Neuron (in vitro differentiated cells): ENCODE measurements at regions not wholly inside any gene's neighbourhood (a gene's known extent, or its start where the extent isn't known, plus 50 kb on each side); places are given as distances from the start of the nearest gene placed in this dataset.

Experiments used
- H2AFZ ChIP-seq: one replicate; pipeline ENCODE4 v1.6.1; 2013; ENCODE audit warnings: low read depth, mild to moderate bottlenecking, inconsistent platforms, low read length, moderate library complexity
- H3K27me3 ChIP-seq: one replicate; pipeline ENCODE4 v1.6.1; 2013; ENCODE audit warnings: low read length; ENCODE audit not compliant: insufficient read depth
- H3K36me3 ChIP-seq: one replicate; pipeline ENCODE4 v1.6.1; 2013; ENCODE audit warnings: low read length; ENCODE audit not compliant: insufficient read depth
- H3K4me1 ChIP-seq: one replicate; pipeline ENCODE4 v1.6.1; 2013; ENCODE audit warnings: low read length; ENCODE audit not compliant: insufficient read depth
- H3K4me3 ChIP-seq: 2 replicates; pipeline ENCODE4 v1.5.1; 2013; ENCODE audit warnings: mild to moderate bottlenecking, low read length, moderate library complexity
- H3K9me3 ChIP-seq: one replicate; pipeline ENCODE4 v1.6.1; 2013; ENCODE audit warnings: low read length

DNA sequence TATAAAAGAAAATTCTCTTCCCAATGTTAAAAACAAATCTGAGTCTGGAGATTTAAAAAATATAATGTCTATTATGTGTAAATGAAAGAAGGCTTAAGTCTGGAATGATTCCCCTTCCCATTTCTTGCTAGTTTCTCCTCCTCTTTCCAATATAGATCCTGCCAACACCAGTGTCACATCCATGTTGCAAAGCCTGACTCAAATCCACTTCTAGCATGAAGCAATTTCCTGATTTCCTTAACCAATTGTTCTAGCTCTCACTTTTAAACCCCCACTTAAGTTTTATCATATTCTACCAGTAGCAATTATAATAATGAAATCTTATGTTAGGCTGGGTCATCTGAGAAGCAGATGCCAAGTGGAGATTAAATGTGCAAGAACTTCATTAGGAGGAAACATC lies 100.1 kb upstream of the SEC61G start:
- peaks cover 8% of the 10 kb centered on the region for H3K4me1 ChIP-seq
- H3K4me3 ChIP-seq: no peak overlapping the region
- peaks cover 2% of the 10 kb centered on the region for H3K9me3 ChIP-seq
- H3K27me3 ChIP-seq: peaks cover 2% of the 10 kb centered on the region
- H2AFZ ChIP-seq: no peak overlapping the region
- no peaks in the 10 kb centered on the region for H3K36me3 ChIP-seq

DNA sequence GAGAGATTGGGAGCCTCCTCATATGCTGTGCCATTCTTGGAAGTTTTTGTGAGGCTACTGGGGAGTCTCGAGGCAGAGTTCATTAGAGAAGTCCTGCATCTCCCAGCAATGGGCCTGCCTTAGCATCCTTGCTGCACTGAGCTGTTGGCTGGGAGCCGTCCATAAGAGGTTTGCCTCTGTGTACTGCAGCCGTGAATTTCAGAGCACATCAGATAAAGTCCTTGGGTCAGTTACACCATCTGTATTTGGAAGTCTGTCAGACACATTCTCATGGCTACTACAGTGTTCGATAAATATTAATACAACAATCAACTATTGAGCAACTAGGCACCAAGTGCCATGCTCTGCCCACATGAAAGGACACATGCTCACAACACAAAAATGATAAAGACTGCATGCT lies 100.5 kb upstream of the SEC61G start:
- no peak overlapping the region for H2AFZ ChIP-seq
- H3K36me3 ChIP-seq: no peaks in the 10 kb centered on the region
- H3K4me1 ChIP-seq: peaks cover 8% of the 10 kb centered on the region
- no peak overlapping the region for H3K4me3 ChIP-seq
- peaks cover 2% of the 10 kb centered on the region for H3K27me3 ChIP-seq
- peaks cover 2% of the 10 kb centered on the region for H3K9me3 ChIP-seq

DNA sequence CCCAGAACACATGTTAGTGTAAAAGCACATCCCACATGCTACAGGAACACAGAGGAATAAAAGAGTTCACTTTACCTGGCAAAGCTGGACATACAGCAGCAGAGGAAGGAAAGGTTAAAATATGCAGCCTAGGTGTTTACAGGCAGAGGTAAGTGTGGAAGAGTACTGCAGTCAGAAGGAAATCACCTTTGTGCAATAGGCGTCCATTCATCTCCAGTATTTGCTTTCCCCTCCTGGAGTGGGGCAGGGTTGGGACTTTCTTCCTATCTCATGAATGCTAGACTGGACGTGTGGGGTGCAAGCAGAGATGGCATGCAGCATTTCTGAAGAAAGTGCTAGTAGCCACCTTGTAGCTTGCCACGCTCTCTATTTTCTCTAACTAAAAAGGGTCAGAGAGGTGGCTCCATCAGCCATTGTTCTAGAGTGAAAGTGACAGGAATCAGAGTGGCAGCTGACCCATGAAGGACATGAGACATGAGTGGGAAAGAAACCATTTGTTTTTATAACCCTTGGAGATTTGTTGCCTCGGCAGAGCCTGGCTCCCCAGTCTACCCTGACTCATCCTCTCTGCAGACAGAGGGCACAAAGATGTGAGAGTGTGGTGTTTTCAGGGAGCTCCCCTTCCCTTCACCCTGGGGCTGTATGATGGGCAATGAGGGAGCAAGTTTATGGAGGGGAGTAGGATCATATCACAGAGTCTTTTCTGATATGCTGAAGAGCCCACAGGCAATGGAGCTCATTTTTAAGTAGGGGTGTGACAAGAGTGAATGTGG lies 101.2 kb upstream of the SEC61G start:
- no peak overlapping the region for H2AFZ ChIP-seq
- peaks cover 2% of the 10 kb centered on the region for H3K9me3 ChIP-seq
- H3K4me3 ChIP-seq: no peak overlapping the region
- peaks cover 8% of the 10 kb centered on the region for H3K4me1 ChIP-seq
- no peaks in the 10 kb centered on the region for H3K36me3 ChIP-seq
- peaks cover 2% of the 10 kb centered on the region for H3K27me3 ChIP-seq

DNA sequence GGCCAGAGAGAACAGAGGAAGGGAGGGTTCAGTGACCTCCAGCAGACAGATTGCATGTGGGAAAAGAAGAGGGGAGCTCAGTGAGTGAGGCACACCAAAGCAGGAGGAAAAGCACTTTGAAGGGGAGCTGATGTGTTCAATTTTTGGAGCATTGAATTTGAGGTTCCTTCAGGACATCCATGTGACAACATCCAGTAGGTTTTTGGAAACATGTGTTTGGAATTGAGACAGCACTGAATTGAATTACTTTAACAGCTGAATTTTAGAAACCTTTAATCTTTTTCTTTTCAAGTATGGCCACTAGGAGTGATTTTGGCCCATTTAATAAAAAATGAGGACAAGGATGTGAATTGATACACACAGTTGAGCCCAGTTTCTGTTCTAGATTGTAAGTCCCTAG lies 101.8 kb upstream of the SEC61G start:
- peaks cover 2% of the 10 kb centered on the region for H3K27me3 ChIP-seq
- no peak overlapping the region for H2AFZ ChIP-seq
- peaks cover 2% of the 10 kb centered on the region for H3K9me3 ChIP-seq
- H3K4me3 ChIP-seq: no peak overlapping the region
- H3K36me3 ChIP-seq: no peaks in the 10 kb centered on the region
- H3K4me1 ChIP-seq: peaks cover 8% of the 10 kb centered on the region

DNA sequence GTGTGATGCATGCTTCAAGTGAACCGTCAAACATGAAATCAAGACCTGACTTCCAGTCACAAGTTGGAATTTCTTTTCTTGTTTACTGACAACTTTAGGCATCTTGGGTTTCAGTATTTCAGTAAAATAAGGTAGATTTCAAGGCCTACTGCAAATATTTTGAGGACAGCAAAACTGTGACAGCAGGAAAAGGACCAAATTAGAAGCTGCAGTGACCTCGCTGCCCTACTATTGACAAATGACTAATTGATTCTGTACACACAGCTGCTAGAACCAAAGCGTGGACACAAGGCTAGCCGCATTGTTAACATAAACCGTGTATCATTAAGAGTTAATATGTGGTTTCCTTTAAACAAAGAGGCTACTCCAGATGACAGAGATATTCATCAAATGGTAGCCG lies 105.7 kb upstream of the SEC61G start:
- Histone ChIP-seq H3K27me3 (peaks cover 3% of the 10 kb centered on the region), H2AFZ (no peak overlapping the region), H3K36me3 (no peaks in the 10 kb centered on the region), H3K9me3 (no peaks in the 10 kb centered on the region), H3K4me1 (peaks cover 5% of the 10 kb centered on the region), H3K4me3 (no peak overlapping the region)

DNA sequence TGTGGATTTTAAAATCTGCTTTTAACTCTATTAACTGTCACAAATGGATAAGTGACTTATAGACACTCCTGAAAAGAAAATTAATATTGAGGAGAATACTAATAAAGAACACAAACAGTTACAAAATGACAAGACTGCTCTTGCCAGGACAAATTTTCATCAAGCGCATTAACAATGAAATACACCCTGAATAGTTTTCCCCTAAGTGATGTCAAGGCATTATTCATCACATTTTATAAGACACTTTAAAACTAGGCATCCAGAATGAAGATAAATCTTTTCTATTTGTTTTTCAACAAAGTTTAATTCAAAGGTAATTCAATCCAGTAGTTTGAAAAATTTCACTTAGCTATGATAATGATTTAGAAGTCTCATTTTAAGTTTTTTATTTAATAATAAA lies 110.5 kb upstream of the SEC61G start:
- H3K4me3 ChIP-seq: no peak overlapping the region
- peaks cover 3% of the 10 kb centered on the region for H3K27me3 ChIP-seq
- H3K36me3 ChIP-seq: no peaks in the 10 kb centered on the region
- no peak overlapping the region for H2AFZ ChIP-seq
- H3K9me3 ChIP-seq: no peaks in the 10 kb centered on the region
- no peaks in the 10 kb centered on the region for H3K4me1 ChIP-seq

DNA sequence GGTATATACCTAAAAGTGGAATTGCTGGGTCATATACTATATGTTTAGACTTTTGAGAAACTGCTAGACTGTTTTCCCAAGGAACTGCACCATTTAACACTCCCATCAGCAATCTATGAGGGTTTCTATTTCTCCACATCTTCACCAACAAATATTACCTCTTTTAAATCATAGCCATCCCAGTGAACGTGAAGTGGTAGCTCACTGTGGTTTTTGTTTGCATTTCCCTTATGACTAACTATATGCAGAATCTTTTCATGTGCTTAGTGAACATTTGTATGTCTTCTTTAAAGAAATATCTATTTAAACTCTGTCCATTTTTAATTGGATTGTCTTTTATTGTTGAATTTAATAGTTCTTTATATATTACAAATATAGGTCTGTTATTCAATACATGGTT lies 115.8 kb upstream of the SEC61G start:
- no peak overlapping the region for H3K4me3 ChIP-seq
- no peaks in the 10 kb centered on the region for H3K27me3 ChIP-seq
- H3K9me3 ChIP-seq: no peaks in the 10 kb centered on the region
- no peaks in the 10 kb centered on the region for H3K36me3 ChIP-seq
- H3K4me1 ChIP-seq: no peaks in the 10 kb centered on the region
- no peak overlapping the region for H2AFZ ChIP-seq

DNA sequence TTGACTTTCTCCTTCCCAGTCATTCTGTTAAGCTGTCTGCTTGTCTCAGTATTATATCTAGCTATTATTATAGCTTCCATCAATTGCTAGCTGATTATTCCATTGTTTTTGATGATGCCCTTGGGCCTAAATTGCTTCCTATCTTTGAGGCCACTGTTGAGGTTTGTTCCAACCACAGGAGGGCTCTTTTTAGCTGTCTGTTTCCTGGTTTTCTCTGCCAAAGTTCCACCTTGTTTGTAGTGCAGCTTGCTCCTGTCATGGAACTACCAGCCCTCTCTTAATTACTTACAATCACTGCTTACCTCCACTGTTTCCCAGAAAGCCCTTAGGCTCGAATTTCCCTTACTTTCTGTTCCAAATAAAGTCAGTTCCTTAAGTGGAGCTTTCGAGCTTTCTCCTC lies 118.7 kb upstream of the SEC61G start:
- H3K36me3 ChIP-seq: no peaks in the 10 kb centered on the region

DNA sequence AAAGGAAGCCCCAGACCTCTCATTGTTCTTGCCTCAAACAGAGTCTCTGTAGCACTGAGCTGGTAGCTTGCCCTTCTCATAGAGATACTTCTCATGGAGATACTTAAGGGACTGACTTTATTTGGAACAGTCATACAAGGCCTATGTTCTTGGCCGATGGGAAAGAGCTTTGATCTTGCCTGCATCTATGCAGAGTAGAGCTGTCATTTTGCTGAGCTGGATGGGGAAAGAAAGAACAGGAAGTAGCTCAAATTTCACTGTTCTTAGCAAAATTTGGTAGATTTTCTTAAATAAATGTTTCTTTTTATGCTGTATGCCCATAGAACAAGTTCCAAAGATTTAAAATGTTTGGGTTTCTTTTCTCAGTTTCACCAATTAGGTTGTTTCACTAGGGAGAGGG lies 119.3 kb upstream of the SEC61G start:
- no peak overlapping the region for H2AFZ ChIP-seq
- H3K4me3 ChIP-seq: no peak overlapping the region
- H3K36me3 ChIP-seq: no peaks in the 10 kb centered on the region
- no peaks in the 10 kb centered on the region for H3K27me3 ChIP-seq
- peaks cover 20% of the 10 kb centered on the region for H3K4me1 ChIP-seq
- H3K9me3 ChIP-seq: no peaks in the 10 kb centered on the region

More for the DNA sequence above, 118.7 kb upstream of the SEC61G start:
- H3K9me3 ChIP-seq: no peaks in the 10 kb centered on the region
- H2AFZ ChIP-seq: no peak overlapping the region
- H3K4me1 ChIP-seq: peaks cover 20% of the 10 kb centered on the region
- H3K4me3 ChIP-seq: no peak overlapping the region
- no peaks in the 10 kb centered on the region for H3K27me3 ChIP-seq

DNA sequence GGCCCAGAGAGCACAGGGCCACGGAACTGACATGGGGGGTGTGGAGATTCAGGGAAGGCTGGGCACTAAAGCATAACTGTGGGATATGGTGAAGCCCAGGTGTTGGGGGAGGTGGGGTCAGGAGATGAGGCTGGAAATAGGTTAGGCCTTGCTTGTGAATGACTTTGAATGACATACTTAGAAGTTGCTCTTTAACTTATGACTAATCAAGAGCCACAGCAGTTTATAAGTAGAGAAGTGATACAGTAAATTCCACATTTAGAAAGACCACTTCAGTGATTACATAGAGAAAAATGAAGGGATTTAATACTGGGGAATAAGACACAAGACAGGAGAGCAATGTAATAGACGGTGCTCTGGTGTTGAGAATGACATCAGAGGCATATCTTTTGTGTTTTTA lies 120.8 kb upstream of the SEC61G start:
- no peaks in the 10 kb centered on the region for H3K36me3 ChIP-seq
- H3K27me3 ChIP-seq: no peaks in the 10 kb centered on the region
- peaks cover 20% of the 10 kb centered on the region for H3K4me1 ChIP-seq
- no peak overlapping the region for H3K4me3 ChIP-seq
- no peaks in the 10 kb centered on the region for H3K9me3 ChIP-seq
- H2AFZ ChIP-seq: no peak overlapping the region

DNA sequence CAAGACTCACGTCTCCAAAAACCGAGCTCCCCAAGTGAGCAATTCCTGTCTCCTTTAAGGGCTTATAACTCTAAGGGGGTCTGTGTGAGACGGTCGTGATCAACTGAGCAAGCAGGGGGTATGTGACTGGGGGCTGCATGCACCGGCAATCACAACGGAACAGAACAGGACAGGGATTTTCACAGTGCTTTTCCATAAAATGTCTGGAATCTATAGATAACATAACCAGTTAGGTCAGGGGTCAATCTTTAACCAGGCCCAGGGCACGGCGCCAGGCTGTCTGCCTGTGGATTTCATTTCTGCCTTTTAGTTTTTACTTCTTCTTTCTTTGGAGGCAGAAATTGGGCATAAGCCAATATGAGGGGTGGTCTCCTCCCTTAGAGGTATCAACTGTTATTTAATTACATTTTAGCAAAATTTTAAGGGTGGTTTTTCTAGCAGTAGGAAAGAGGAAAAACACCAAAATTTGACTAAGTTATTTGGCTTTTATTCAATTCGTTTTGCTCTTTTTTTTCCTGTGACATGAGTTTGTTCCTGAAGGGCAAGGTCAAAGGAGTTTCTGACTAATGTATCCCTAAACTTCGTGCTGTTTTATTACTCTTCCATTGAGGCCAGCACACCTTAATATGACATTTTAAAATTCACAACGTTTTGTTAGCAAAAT lies 121.4 kb upstream of the SEC61G start:
- Histone ChIP-seq H3K9me3 (no peaks in the 10 kb centered on the region), H3K4me3 (no peak overlapping the region), H3K36me3 (no peaks in the 10 kb centered on the region), H3K27me3 (no peaks in the 10 kb centered on the region), H2AFZ (no peak overlapping the region), H3K4me1 (peaks cover 20% of the 10 kb centered on the region)

DNA sequence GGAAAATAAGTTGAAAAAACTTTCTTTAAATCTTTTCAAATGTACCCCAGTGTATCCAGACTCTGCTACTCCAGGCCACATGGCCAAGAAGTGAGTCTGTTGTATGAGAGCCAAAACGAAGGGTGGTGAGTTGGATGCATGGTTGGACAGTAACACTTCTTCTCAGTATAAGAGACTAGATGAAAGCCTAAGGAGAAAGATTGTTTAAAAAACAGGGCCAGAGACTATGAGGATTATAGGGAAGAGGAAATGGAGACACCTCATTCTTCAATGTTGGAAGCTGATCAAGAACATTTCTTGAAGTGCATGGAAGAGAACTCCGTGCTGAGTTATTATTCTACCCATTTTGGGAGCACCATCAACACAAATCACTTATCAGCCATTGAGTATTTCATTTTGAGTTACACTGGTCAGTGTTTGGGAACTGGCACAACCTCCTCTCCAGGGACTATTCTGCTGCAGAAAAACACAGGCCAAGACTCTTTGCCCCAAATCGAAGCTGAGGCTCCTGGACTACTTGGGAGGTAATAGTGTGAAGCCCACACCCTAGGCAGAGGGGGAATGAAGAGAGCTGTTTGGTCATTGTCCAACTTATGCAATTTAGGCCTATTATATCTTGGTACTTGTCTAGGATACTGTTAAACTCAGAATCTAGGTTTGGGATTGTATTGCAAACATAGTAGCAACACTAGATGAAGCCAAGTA lies 123.0 kb upstream of the SEC61G start:
- Histone ChIP-seq H3K27me3 (no peaks in the 10 kb centered on the region), H2AFZ (no peak overlapping the region), H3K9me3 (no peaks in the 10 kb centered on the region), H3K4me1 (peaks cover 20% of the 10 kb centered on the region), H3K36me3 (no peaks in the 10 kb centered on the region), H3K4me3 (no peak overlapping the region)

DNA sequence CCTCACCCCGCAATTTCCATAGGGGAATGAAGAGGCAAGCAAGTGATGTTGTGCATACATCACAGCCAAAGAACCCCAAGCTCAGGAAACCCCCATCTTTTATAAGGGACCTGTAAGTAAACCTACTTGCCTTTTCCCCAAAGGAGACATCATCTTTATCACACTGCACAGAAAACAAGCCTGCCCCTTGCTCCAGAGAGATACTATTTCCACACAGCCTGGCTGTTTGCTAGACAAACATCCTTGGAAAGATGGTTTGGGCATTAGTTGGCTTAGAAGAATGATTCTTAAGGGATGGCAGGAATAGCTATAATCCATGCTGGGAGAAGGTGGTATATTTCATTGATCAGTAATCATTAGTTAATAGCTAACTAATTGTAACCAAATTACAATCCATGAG lies 123.7 kb upstream of the SEC61G start:
- no peaks in the 10 kb centered on the region for H3K27me3 ChIP-seq
- H3K9me3 ChIP-seq: no peaks in the 10 kb centered on the region
- H3K4me1 ChIP-seq: peaks cover 20% of the 10 kb centered on the region
- H3K36me3 ChIP-seq: no peaks in the 10 kb centered on the region
- H2AFZ ChIP-seq: no peak overlapping the region
- H3K4me3 ChIP-seq: no peak overlapping the region
